ENCODE measurements at regions not wholly inside any gene's neighbourhood (a gene's known extent, or its start where the extent isn't known, plus 50 kb on each side); places are given as distances from the start of the nearest gene placed in this dataset.

DNA sequence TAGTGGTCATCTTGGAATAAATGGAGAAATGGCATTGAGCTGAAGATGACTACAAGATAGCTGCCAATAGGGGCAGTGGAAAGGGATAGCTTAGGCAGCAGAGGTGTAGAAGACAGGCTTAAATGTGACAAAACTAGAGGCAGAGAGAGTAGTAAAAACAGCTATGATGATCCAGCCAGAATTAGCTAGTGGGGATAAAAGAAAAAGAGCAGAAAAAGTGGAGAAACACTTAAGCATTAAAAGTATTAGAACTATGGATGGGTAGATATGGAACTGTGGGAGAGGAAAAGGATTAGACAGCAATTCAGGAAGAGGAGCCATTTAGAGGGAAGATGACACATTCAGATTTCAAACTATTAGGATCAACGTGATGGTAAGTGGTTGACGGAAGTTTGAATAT is 202.5 kb upstream of the SAMSN1 start:
- Histone ChIP-seq H3K27me3 (no peaks in the 10 kb centered on the region), H3K4me3 (no peak overlapping the region), H3K36me3 (no peaks in the 10 kb centered on the region), H3K4me1 (peaks cover 0 to 27% (median 14%) of the 10 kb centered on the region in 4 donors), H3K9me3 (no peaks in the 10 kb centered on the region), H3K27ac (no peak overlapping the region)
- in situ Hi-C loops (cut with MboI; ENCODE audit: low pct_ligation_motif_present in 1 of 4, low pct_unique_long_range_greater_than_20kb in 1 of 4, low sequenced_read_pairs in 3 of 4) (no loop called here), intact Hi-C loops (cut with DNase I; ENCODE audit: low total_unique reads) (no loop called here)
- no peak for TF ChIP-seq POLR2A (IDR thresholded peaks at IDR 0.05)
- no peak for TF ChIP-seq POLR2AphosphoS5 (IDR thresholded peaks at IDR 0.05)
- no peak for TF ChIP-seq EP300 (IDR thresholded peaks at IDR 0.05; ENCODE audit: low read depth)
- TF ChIP-seq, protein P1, sequence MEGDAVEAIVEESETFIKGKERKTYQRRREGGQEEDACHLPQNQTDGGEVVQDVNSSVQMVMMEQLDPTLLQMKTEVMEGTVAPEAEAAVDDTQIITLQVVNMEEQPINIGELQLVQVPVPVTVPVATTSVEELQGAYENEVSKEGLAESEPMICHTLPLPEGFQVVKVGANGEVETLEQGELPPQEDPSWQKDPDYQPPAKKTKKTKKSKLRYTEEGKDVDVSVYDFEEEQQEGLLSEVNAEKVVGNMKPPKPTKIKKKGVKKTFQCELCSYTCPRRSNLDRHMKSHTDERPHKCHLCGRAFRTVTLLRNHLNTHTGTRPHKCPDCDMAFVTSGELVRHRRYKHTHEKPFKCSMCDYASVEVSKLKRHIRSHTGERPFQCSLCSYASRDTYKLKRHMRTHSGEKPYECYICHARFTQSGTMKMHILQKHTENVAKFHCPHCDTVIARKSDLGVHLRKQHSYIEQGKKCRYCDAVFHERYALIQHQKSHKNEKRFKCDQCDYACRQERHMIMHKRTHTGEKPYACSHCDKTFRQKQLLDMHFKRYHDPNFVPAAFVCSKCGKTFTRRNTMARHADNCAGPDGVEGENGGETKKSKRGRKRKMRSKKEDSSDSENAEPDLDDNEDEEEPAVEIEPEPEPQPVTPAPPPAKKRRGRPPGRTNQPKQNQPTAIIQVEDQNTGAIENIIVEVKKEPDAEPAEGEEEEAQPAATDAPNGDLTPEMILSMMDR (IDR thresholded peaks at IDR 0.05), result no peak
- WGBS, 2 donors (ENCODE audit: low coverage in 1 of 2), result 80 to 86% methylated on average over 2 of the region's 2 CpGs
- no peak for DNase-seq

DNA sequence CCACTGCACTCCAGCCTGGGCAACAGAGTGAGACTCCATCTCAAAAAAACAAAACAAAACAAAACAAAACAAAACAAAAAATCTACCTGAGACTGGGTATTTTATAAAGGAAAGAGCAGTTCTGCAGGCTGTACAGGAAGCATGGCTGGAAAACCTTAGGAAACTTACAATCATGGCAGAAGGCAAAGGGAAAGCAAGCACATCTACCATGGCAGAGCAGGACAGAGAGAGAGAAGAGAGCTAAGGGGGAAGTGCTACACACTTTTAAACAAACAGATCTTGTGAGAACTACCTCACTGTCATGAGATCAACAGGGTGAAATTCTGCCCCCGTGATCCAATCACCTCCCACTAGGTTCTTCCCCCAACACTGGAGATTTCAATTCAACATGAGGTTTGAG is 198.3 kb upstream of the SAMSN1 start:
- in situ Hi-C loops (cut with MboI; ENCODE audit: low pct_ligation_motif_present in 1 of 4, low pct_unique_long_range_greater_than_20kb in 1 of 4, low sequenced_read_pairs in 3 of 4) (no loop called here), intact Hi-C loops (cut with DNase I; ENCODE audit: low total_unique reads) (no loop called here)
- 97% methylated on average over 1 of the region's 1 CpG; no CpG with 5 or more reads in 1 of the 2 donors for WGBS, 2 donors (ENCODE audit: low coverage in 1 of 2)
- Histone ChIP-seq H3K4me1 (no peaks in the 10 kb centered on the region), H3K9me3 (no peaks in the 10 kb centered on the region), H3K27me3 (no peaks in the 10 kb centered on the region), H3K27ac (no peak overlapping the region), H3K36me3 (no peaks in the 10 kb centered on the region), H3K4me3 (no peak overlapping the region)
- TF ChIP-seq POLR2AphosphoS5 (IDR thresholded peaks at IDR 0.05), result no peak
- no peak for TF ChIP-seq EP300 (IDR thresholded peaks at IDR 0.05; ENCODE audit: low read depth)
- TF ChIP-seq POLR2A (IDR thresholded peaks at IDR 0.05), result no peak
- TF ChIP-seq, protein P1 (IDR thresholded peaks at IDR 0.05), result no peak
- no peak for DNase-seq

- no peak for TF ChIP-seq POLR2AphosphoS5 (IDR thresholded peaks at IDR 0.05)
- TF ChIP-seq, protein P1 (IDR thresholded peaks at IDR 0.05), result no peak
- TF ChIP-seq EP300 (IDR thresholded peaks at IDR 0.05; ENCODE audit: low read depth), result no peak
- TF ChIP-seq POLR2A (IDR thresholded peaks at IDR 0.05), result no peak
- peaks cover 0 to 5% (median 0%) of the 10 kb centered on the region in 4 donors for H3K4me1 ChIP-seq
- H3K27me3 ChIP-seq, result no peaks in the 10 kb centered on the region
- in situ Hi-C loops (cut with MboI; ENCODE audit: low pct_ligation_motif_present in 1 of 4, low pct_unique_long_range_greater_than_20kb in 1 of 4, low sequenced_read_pairs in 3 of 4), result no loop called here
- 96 to 98% methylated on average over 2 of the region's 2 CpGs for WGBS, 2 donors (ENCODE audit: low coverage in 1 of 2)
- H3K36me3 ChIP-seq, result no peaks in the 10 kb centered on the region
- no peak for DNase-seq
- intact Hi-C loops (cut with DNase I; ENCODE audit: low total_unique reads), result no loop called here
- H3K4me3 ChIP-seq, result no peak overlapping the region
- H3K9me3 ChIP-seq, result no peaks in the 10 kb centered on the region
- no peak overlapping the region for H3K27ac ChIP-seq
Measured at GRCh38 chr21:14742119-14742518, 196.0 kb upstream of the SAMSN1 start.

- no peak for DNase-seq
- Histone ChIP-seq H3K27ac (no peak overlapping the region), H3K4me3 (no peak overlapping the region), H3K9me3 (no peaks in the 10 kb centered on the region), H3K4me1 (peaks cover 0 to 5% (median 0%) of the 10 kb centered on the region in 4 donors), H3K27me3 (no peaks in the 10 kb centered on the region), H3K36me3 (no peaks in the 10 kb centered on the region)
- TF ChIP-seq, protein P1 (IDR thresholded peaks at IDR 0.05), result no peak
- TF ChIP-seq POLR2A (IDR thresholded peaks at IDR 0.05), result no peak
- TF ChIP-seq EP300 (IDR thresholded peaks at IDR 0.05; ENCODE audit: low read depth), result no peak
- TF ChIP-seq POLR2AphosphoS5 (IDR thresholded peaks at IDR 0.05), result no peak
- intact Hi-C loops (cut with DNase I; ENCODE audit: low total_unique reads) (no loop called here), in situ Hi-C loops (cut with MboI; ENCODE audit: low pct_ligation_motif_present in 1 of 4, low pct_unique_long_range_greater_than_20kb in 1 of 4, low sequenced_read_pairs in 3 of 4) (no loop called here)
- WGBS, 2 donors (ENCODE audit: low coverage in 1 of 2), result 63 to 91% methylated on average over 1 of the region's 1 CpG
Measured at GRCh38 chr21:14741256-14741655, 195.1 kb upstream of the SAMSN1 start.
